IPS-NIHi7 (cell line): ENCODE measurements at regions not wholly inside any gene's neighbourhood (a gene's known extent, or its start where the extent isn't known, plus 50 kb on each side); places are given as distances from the start of the nearest gene placed in this dataset.
"Not testable (repeated sequence)": the region's sequence is repeated elsewhere in the genome, so short reads cannot be mapped to it uniquely, and the experiment has no call there.

Experiments used
- DNase-seq: peaks from one replicate; pipeline ENCODE4 v3.0.0; 2012; ENCODE audit warnings: mixed read lengths; ENCODE audit errors: extremely low spot score

DNA sequence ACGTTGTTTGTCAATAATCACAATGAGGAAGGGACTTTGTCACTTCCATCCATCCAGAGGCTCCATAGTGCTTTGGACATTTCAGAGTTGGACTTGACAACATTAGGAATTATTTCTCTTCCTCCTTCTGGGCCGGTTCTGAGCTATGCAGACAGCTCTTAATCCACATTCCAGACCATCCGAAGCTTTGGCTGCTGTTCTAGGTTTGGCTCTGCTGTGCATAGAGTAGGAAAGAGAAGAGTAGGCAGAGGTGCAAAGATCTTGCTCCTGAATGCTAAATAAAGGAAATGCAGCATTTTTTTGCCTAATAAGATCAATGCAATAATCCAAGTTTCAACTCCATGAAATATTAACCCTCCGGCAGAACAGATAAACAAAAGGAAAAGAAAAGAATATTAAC is 216.3 kb upstream of the PRNP start:
- no peak for DNase-seq

DNA sequence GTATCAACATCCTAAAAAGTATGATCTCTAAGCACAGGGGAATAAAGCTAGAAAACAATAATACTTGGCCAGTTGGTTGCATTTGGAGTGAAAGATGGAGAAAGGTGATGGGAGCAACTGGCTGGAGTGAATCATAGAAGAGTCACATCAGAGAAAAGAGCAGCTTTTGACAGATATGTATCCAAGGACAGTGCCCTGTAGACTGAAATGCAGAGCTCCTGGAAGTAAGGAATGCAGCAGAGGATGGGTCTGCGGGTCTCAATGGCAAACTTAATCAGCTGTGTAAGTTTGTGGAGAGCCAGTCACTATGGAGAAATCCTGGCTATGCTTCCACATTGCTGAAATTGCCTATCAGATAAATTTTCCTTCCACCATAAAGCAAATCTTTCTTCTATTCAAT is 218.1 kb upstream of the PRNP start:
- no peak for DNase-seq

DNA sequence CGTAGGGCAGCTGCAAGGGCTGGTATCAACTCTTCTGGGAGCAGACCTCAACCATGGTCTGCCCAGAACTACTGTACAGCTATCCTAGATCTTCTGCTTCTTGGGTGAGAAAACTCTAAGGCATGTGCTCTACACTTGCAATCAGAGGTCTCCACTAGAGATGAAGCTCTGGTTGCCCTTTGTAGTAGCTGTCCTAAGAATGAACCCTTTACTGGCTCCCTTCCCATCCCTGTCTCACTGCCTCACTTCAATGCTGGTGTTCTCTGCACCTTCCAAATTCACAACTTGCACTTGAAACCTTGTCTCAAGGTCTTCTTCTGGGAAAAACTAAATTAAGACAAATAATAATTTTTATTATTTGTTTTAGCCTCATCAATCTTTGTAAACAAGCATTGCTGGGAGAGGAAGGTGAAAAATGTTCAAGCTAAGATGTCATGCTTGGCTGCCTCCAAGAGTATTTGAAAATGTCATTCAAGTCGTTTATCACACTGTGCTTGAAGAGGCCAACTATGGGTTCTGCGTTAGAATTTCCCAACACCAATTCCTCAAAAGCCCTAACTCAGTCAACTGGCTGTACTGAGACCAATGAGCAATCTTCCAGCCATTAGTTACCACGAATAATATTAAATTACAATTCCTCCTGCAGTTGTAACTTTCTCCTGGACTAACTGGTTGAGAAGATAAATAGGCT is 216.9 kb upstream of the ADRA1D start:
- DNase-seq: no peak

DNA sequence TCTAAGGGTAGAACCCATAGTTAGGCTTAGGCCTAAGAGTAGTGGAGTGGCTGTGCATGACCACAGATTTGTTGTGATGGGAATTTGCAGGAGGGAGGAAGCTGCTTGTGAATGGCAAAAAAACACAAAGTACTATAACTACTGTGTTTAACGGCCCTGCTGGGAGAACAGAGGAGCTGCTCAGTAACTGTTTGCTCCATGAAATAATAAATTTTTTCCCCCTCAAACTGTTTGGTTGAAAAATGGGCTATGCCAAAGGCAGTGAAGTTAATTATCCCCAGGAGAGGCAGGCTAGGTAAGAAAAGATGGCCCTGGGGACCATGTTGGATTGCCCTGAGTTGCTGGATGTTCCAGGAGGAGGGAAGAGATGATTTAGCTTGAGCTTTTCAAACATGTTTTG is 216.1 kb upstream of the ADRA1D start:
- DNase-seq: no peak

DNA sequence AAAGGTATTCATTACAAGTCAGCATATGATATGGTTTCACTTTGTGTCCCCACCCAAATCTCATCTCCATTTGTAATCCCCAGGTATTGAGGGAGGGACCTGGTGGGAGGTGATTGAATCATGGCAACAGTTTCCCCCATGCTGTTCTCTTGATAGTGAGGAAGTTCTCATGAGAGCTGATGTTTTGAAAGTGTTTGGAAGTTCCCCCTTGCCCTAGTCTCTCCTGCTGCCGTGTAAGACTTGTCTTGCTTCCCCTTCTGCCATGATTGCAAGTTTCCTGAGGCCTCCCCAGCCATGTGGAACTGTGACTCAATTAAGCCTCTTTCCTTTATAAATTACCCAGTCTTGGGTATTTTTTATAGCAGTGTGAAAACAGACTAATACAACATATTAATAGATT is 213.7 kb upstream of the ADRA1D start:
- DNase-seq: not testable (repeated sequence)

DNA sequence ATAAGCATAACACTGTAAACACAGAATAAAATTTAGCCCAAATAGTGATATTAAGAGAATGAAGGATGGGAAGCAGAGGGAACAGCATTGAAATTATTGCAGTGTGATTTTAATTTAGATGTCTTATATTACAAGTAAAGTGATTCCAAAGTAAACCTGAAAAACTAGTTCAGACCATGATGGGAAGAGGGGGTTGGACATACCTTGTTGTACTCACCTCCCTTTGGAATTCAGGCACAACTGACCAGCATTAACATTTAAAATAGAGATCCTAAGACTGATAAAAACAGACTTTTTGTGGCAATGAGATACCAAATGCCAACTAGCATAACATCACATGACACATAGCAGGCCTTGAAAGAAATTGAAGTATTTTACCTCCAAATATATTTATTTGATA is 210.0 kb upstream of the ADRA1D start:
- DNase-seq: no peak

DNA sequence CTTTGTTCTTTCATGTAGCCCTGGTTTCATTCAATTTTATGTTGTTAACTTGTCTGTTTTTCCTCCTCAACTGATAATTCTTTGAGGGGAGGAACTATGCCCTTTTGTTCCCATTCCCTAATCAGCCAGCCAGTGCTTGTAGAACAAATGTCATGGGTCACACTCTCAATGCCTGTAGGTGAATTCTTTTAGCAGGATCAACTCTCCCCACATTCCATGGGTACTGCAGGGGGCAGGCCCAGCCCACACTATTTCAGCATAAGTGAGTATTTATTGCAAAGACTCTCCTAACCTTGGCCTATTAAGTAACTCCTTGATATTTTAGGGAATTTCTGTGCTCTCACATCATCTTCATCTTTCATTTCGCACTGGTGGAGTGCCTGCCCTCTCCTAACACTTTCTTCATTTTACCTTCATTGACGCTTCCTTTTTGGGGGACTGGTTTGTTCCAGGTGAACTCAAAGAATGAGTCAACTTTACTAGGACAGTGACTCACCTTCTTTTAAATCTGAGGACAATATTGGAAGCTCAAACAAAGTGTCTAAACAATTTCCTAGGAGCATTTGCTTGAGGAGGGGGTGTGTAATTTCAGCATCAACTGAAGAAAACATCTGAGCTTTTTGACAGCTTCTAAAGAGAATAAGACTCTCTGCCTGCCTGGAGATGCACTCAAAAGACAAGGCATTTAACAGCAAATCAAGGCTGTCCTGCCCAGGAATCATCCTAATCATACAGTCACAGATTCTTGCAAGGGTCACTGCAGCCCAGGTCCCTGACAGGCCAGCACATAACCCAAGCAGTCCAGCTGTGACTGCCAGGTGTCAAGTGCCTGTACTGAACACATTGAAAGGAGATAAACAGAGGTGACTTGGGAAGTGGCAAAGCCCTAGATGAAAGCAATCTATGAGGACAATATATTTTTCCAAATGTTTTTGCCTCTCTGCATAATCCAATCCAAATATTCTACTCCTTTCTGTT is 208.8 kb upstream of the ADRA1D start:
- no peak for DNase-seq

DNA sequence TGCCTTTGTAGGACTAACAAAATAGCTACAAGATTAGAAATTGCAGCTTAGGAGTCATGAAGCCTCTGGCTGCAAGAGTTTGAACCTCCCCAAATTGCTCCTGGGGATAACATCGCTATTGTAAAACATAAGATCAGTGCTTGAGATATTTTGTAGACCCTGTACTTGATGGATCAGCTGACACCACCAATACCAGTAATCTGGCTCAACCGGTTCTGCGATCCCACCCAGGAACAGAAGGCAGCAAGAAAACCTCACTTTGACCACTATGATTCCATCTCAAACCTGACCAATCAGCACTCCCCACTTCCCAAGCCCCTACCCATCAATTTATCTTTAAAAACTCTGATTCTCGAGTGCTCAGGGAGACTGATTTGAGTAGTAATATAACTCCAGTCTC is 206.9 kb upstream of the ADRA1D start:
- DNase-seq: no peak

DNA sequence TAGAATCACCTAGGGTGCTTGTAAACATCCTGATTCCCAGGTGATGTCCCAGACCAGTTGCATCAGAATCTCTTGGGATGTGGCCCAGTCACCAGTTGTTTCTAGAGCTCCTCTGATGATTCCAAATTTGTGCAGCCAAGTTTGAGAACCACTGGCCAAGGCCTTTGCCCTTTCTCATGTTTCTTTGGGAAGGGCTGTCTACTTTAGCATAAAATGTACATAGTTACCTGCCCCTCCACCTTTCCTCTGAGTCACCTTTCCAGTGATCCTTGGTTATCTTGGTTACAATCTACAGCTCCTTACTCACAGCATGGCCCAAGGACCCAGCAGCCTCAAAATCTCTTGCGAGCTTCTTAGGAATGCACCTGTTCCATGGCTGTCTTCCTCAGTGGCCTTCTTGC is 206.2 kb upstream of the ADRA1D start:
- DNase-seq: no peak

DNA sequence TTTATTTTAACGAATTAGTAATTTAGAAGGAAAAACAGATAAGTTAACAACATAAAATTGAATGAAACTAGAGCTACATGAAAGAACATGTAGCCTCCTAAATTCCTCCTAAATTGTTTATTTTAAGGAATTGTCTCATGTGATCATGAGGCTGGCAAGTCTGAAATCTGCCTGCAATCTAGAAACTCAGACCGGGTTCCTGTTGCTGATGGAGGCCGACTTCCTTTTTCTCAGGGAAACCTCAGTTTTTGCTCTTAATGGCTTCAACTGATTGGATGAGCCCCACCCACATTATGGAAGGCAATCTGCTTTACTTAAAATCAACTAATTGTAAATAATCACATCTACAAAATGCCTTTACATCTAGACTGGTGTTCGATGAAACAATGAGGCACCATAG is 205.0 kb upstream of the ADRA1D start:
- no peak for DNase-seq

DNA sequence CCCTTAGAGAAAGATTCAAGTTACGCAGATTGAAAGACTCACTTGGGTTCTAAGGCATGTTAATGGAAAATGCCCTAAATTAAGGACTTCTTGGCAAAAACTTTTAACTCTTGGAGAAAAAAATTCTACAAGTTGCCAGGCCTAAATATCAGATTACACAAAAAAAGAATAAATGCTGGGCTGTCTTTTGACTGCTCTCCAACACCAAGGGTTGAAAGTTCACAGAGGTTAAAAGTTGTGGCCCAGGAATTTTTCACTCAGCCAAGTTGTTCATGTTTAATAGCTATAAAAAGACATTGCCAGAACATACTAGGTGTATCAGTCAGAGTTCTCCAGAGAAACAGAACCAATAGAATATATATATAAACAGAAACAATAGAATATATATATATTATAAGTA is 204.3 kb upstream of the ADRA1D start:
- DNase-seq: no peak

DNA sequence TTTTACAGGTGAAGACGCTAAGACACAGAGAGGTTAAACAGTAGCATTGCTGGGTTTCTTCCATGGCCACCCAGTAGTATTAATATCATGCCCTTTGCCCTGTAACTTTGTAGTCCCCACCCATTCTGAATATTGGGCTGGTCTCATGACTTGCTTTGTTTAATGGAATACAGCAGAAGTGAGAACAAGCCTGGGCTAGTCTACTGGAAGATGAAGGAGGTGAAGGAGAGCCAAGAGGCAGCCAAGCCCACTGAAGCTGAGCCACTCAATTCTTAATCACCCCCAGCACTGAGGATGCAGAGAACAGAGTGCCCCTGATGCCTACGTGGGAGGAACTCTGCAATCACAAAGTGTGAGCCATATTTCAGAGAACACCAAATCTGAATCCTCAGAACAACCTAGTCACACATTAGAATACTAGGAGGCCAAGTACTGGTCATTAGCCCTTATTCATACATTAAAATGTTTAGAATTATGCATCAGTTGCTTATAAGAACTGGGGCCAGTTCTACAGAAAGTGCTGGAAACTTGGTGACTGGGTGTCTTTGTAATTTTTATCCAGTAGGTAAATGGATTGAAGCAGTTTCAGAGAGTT is 202.5 kb upstream of the ADRA1D start:
- DNase-seq: no peak

DNA sequence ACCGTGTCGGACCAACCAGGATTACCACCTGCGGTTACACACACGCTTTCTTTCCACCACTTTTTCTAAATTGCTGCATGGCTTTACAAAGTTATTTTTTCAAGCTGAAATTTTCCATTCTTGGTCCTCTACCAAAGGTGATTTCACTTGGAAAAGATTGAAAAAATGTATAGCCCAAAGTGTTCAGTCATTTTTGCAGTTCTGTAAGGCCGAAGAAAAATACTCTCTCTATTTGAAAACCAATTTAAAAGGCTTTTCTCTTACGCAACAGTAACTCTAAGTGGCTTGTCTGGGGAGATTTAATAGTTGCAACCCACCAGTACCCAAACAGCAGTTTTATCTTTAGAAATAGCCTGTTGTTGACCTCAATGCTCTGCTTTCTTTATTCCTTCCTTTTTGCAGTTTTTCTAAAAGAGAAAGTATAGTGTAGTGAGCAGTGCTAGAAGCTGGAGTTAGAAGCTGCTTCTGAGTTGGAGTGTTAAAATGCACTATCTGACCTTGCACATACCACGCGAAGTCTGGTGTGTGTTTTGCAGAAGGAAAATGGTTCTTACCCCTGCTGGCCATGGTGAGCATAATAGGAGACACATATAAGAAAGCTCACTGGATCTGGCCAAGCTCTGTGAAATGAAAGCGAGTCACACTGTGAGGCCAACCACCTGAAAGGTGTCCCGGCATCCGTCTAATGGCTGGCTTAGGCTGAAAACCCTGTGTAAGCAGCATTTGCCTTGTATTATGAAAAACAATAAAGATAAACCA is 201.0 kb upstream of the ADRA1D start:
- DNase-seq: no peak

DNA sequence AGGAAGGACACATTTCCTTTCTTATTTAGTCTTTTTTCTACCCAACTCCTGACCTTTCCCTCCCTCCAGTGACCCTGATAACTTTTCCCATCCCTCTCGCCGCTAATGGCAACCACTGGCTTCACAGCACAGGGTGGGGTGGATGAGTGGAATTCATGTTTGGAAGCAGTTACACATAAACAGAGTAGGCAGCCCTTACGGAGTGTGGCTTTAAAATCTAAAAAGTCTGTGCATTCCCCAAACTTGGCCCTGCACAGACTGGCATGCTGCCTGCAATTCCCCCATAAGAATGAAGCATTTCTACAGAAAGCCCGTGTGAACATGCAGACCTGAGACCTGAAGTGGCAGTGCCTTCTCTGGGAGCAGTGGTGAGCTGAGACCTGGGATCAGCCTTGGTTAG is 196.7 kb upstream of the ADRA1D start:
- DNase-seq: no peak

DNA sequence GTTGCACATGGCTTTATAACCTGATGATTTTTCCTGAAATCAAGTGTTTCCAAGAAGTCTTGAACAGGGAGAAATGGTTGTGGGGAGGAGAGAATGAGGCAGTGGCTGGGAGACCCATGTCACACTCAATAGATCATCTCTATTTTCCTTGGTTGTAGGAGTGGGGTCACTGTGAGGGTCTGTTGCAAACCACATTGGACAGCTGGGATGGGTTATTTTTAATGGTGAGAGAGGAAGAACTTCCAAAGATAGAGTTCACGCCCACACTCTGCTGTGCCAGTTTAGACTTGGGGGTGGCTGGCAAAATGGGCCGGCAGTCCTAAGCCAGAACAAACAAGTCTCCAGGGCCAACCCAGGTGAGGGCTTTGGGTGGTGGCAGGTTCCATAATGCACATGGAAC is 196.2 kb upstream of the ADRA1D start:
- no peak for DNase-seq

DNA sequence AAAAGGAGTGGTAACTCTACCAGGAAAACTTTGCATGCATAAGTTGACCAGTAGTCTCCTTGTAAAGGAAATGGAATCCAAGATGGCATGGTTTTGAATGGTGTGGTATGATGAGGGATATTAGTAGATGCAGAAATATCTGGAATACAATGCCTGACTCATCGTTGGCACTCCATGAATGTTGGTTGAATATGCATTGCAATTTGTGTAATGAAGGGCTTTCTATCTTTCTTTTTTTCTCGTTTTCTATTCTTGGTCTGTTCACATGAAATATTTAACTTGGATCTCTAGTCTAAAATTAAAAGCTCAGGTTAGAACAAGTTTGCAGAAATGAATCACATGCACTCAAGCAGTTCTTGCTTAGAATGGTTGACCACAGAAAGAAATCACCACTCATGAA is 195.3 kb upstream of the ADRA1D start:
- DNase-seq: no peak

DNA sequence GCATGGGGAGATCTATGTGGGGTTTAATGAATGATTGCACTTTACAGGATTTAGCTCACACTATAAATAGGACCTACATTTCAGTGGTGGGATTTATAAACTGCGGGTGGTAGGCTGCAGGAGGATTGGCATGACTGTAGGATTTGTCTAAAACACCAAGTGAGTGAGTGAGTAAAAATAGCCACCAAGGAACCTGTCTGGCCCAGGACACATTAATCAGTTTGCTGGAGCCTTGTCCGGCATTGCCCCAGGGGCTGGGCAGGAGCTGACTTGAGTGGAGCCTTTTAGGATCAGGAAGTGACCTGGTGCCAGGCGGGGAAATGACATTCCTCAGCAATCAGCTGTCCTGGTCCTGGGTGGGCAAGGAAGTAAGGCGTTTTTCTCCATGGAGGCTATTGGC is 193.9 kb upstream of the ADRA1D start:
- no peak for DNase-seq

DNA sequence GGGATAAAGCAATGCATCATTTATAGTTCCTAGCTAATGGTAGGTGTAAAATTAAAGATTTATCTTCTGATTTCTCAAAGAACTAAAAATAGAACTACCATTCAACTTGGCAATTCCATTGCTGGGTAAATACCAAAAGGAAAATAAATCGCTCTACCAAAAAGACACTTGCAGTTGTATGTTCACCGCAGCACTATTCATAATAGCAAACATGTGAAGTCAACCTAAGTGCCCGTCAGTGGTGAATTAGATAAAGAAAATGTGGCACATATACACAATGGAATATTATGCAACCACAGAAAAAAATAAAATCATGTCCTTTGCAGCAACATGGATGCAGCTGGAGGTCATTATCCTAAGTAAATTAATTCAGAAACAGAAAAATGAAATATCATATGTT is 192.8 kb upstream of the ADRA1D start:
- no peak for DNase-seq

DNA sequence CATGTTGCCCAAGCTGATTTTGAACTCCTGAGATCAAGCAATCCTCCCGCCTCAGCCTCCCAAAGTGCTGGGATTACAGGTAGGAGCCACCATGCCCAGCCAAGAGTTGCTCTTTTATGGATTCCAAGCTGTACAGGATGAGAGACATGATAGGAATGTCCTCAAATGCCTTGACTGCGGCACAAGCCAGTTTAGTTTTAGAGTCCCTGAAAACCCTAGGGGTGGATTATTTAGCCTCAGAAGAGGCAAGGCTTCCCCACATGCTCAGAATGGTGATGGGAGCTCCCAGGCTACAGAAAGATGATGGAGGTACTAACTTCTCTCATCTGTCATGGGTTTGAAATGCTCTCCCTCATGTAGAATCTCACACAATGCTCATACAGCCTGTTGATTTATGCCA is 192.1 kb upstream of the ADRA1D start:
- DNase-seq: no peak

DNA sequence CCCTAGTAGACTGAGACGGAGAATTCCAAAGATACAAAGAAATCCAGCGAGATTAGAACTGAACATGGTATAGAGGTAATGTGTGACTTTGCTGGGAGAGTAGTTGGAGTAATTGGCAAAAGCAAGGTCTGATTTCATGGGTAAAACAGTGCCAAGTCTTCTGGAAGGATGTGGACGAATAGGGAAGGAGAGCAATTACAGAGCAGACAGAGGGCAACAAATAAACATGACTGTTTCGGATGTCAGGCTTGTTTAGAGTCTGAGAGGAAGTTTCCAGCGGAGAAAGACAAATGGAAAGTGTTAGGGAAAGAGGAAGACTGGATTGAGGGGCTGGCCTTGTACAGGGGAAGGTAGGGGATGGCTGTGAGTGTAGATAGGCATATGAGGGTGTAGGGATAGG is 190.4 kb upstream of the ADRA1D start:
- no peak for DNase-seq

DNA sequence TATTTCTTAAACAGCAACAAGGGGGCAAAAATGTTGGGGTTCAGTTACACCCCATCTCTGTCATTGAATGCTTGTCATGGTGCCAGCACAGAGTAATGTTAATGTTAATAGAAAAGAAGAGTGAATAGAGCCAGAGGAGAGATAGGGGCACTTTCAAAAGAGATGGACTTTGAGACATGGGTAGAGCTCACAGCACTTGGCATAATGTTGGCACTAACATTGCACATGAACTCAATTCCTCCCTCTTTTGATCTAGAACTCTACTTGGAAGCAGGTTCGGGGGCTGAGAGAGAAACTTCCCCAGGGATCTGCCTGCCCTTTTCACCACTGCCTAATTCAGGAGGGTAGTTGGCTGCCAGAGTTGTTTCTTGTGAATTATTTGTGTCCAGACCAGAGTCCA is 188.0 kb upstream of the ADRA1D start:
- no peak for DNase-seq
